Lower leg skin (tissue), 3 donors: ENCODE measurements at regions not wholly inside any gene's neighbourhood (a gene's known extent, or its start where the extent isn't known, plus 50 kb on each side); places are given as distances from the start of the nearest gene placed in this dataset.
"Not testable (repeated sequence)": the region's sequence is repeated elsewhere in the genome, so short reads cannot be mapped to it uniquely, and the experiment has no call there.

Source experiments
- POLR2A ChIP-seq, 2 donors: fragments of 450-650 bp; IDR thresholded peaks; one replicate each; pipeline ENCODE4 v1.6.1; 2016 to 2017; ENCODE audit warnings: antibody characterized with exemption in 2 of 2, mild to moderate bottlenecking in 1 of 2, moderate library complexity in 1 of 2
- TF ChIP-seq, protein P1 (sequence below), 3 donors: fragments of 450-650 bp; IDR thresholded peaks; one replicate each; pipeline ENCODE4 v1.5.1; 2016; ENCODE audit warnings: antibody characterized with exemption in 3 of 3, mild to moderate bottlenecking in 3 of 3, moderate library complexity in 2 of 3

DNA sequence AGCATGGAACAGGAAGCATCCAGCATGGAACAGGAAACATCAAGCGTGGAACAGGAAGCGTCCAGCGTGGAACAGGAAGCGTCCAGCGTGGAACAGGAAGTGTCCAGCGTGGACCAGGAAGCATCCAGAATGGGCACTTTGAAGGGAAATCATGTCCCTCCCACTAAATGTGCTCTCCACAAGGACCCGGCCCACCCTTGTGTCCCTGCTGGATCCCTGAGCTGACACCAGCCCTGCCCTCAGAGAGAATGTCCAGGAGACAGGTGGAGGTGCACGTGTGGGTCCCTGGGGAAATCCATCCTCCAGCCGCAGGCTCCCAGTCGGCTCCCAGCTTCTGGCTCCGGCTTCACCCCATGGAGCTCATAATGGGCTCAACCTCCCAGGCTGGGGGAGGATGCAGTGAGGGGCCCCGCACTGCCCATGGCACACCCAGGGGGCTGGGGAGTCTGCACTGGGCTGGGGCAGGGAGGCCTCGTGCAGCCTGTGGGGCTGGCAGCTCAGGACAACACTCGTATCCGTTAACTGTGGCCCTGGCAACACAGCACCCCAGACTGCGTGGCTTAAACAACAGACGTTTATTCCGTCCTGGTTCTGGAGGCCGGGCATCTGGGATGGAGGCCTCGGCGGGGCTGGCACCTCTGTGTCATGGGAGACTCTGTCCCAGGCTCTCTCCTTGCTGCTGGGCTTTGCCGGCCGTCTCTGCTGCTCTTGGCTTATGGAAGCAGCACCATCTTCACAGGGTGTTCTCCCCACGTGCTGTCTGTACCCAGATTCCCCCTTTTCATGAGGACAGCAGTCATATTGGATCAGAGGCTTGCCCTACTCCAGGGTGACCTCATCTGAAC, 104.8 kb downstream of the TMEM121 start:
- TF ChIP-seq POLR2A (IDR thresholded peaks at IDR 0.05) = not testable (repeated sequence)
- TF ChIP-seq, protein P1, sequence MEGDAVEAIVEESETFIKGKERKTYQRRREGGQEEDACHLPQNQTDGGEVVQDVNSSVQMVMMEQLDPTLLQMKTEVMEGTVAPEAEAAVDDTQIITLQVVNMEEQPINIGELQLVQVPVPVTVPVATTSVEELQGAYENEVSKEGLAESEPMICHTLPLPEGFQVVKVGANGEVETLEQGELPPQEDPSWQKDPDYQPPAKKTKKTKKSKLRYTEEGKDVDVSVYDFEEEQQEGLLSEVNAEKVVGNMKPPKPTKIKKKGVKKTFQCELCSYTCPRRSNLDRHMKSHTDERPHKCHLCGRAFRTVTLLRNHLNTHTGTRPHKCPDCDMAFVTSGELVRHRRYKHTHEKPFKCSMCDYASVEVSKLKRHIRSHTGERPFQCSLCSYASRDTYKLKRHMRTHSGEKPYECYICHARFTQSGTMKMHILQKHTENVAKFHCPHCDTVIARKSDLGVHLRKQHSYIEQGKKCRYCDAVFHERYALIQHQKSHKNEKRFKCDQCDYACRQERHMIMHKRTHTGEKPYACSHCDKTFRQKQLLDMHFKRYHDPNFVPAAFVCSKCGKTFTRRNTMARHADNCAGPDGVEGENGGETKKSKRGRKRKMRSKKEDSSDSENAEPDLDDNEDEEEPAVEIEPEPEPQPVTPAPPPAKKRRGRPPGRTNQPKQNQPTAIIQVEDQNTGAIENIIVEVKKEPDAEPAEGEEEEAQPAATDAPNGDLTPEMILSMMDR (IDR thresholded peaks at IDR 0.05) = not testable (repeated sequence)
